Panc1 (cell line): ENCODE measurements at regions not wholly inside any gene's neighbourhood (a gene's known extent, or its start where the extent isn't known, plus 50 kb on each side); places are given as distances from the start of the nearest gene placed in this dataset.

ENCODE experiments used
- ATAC-seq: fragments of 200-7000 bp; cut with Tn5 transposase; 2 replicates; pipeline ENCODE4 v1.9.1; 2020; ENCODE audit warnings: mild to moderate bottlenecking, moderate library complexity
- BruUV-seq: library from RNA; stranded (reverse); fragments of 400-500 nt; replicated peaks from 2 replicates; lab custom pipeline; 2021; lab: Mats Ljungman, UMichigan
- CTCF ChIA-PET: fragments of 300-600 bp; sonication (Branson Sonifier 250); formaldehyde crosslinking; loops from one replicate; lab custom pipeline; 2022; ENCODE audit warnings: antibody characterized with exemption; lab: Charles Lee
- POLR2A ChIA-PET: fragments of 300-600 bp; sonication (Branson Sonifier 250); formaldehyde crosslinking; loops from one replicate; lab custom pipeline; 2022; ENCODE audit warnings: antibody characterized with exemption; lab: Charles Lee
- DNase-seq: peaks from one replicate; pipeline ENCODE4 v3.0.0-alpha.2; 2010; ENCODE audit warnings: low read depth, low spot score
- H3K27ac ChIP-seq: 2 replicates; pipeline ENCODE4 v1.5.1; 2011; ENCODE audit warnings: mild to moderate bottlenecking, low read length, inconsistent platforms
- H3K27me3 ChIP-seq: fragments of 200-500 bp; sonication (Bioruptor generic); 2 replicates; pipeline ENCODE4 v1.6.0; 2014; ENCODE audit warnings: low read length, inconsistent platforms; ENCODE audit not compliant: control insufficient read depth, insufficient read depth
- H3K36me3 ChIP-seq: fragments of 200-500 bp; sonication (Bioruptor generic); 2 replicates; pipeline ENCODE4 v1.5.1; 2014; ENCODE audit warnings: inconsistent platforms, mild to moderate bottlenecking, low read length, moderate library complexity; ENCODE audit not compliant: control insufficient read depth, insufficient read depth
- H3K4me1 ChIP-seq: 2 replicates; pipeline ENCODE4 v1.5.1; 2011; ENCODE audit warnings: inconsistent platforms, mild to moderate bottlenecking, low read length, moderate library complexity; ENCODE audit not compliant: control insufficient read depth, insufficient read depth
- H3K4me3 ChIP-seq, 2 experiments: 2 replicates each; pipeline ENCODE4 v1.5.1; 2011 to 2012; ENCODE audit warnings: low read depth in 2 of 2, low read length in 2 of 2, mild to moderate bottlenecking in 2 of 2, inconsistent platforms in 1 of 2, moderate library complexity in 1 of 2
- H3K9me3 ChIP-seq: fragments of 200-500 bp; sonication (Bioruptor generic); 2 replicates; pipeline ENCODE4 v1.5.1; 2014; ENCODE audit warnings: low read depth, mild to moderate bottlenecking, inconsistent platforms, low read length, moderate library complexity; ENCODE audit not compliant: control insufficient read depth, insufficient read depth
- CTCF ChIP-seq: fragments of 450-650 bp; IDR thresholded peaks from 2 replicates; pipeline ENCODE4 v1.5.1; 2017; ENCODE audit warnings: mild to moderate bottlenecking
- POLR2AphosphoS5 ChIP-seq: IDR thresholded peaks from 2 replicates; pipeline ENCODE4 v1.6.1; 2012; ENCODE audit warnings: mild to moderate bottlenecking, low read depth, low read length, moderate library complexity
- REST ChIP-seq, 2 experiments: IDR thresholded peaks; 2 replicates each; pipeline ENCODE4 v1.6.1; 2011 to 2012; ENCODE audit warnings: low read depth in 2 of 2, control low read depth in 1 of 2, low read length in 1 of 2, mild to moderate bottlenecking in 1 of 2, moderate library complexity in 1 of 2; ENCODE audit not compliant: insufficient read depth in 1 of 2
- SIN3A ChIP-seq: IDR thresholded peaks from 2 replicates; pipeline ENCODE4 v1.6.1; 2012; ENCODE audit warnings: low read depth, mild to moderate bottlenecking, low read length, moderate library complexity, borderline replicate concordance; ENCODE audit not compliant: insufficient read depth
- TCF7L2 ChIP-seq: IDR thresholded peaks from 2 replicates; pipeline ENCODE4 v1.6.1; 2011; ENCODE audit warnings: mild to moderate bottlenecking, low read depth, low read length, inconsistent platforms
- in situ Hi-C: cut with HindIII; loops from 2 replicates; pipeline ENCODE4 v1.10.0; 2016; ENCODE audit warnings: low sequenced_read_pairs, low pct_unique_long_range_greater_than_20kb
- intact Hi-C: fragments of 100-400 bp; cut with micrococcal nuclease; formaldehyde crosslinking; loops from one replicate; pipeline ENCODE4 v1.10.0; 2022; ENCODE audit not compliant: unreplicated experiment

- ChIA-PET CTCF (no interaction called here), POLR2A (no interaction called here)
- Histone ChIP-seq H3K36me3 (no peaks in the 10 kb centered on the region), H3K9me3 (no peaks in the 10 kb centered on the region), H3K4me3 (no peak overlapping the region), H3K4me1 (no peaks in the 10 kb centered on the region), H3K27me3 (no peaks in the 10 kb centered on the region), H3K27ac (no peak overlapping the region)
- BruUV-seq: no TSS peak
- no peak for TF ChIP-seq POLR2AphosphoS5
- TF ChIP-seq SIN3A: no peak
- TF ChIP-seq REST (IDR thresholded peaks at IDR 0.05; ENCODE audit: insufficient read depth in 1 of 2, low read depth in 2 of 2, low read length in 1 of 2): no peak
- TF ChIP-seq CTCF: no peak
- no peak for TF ChIP-seq TCF7L2
- intact Hi-C loops (no loop called here), in situ Hi-C loops (no loop called here)
- DNase-seq (no peak), ATAC-seq (no peak)
These were observed 168.7 kb downstream of the UBE2E3 start for GRCh38 chr2:181149056-181149455.

- no peaks in the 10 kb centered on the region for H3K27me3 ChIP-seq
- H3K4me1 ChIP-seq: no peaks in the 10 kb centered on the region
- no TSS peak for BruUV-seq
- CTCF ChIA-PET: no interaction called here
- H3K27ac ChIP-seq: no peak overlapping the region
- DNase-seq: no peak
- POLR2A ChIA-PET: no interaction called here
- in situ Hi-C loops (no loop called here), intact Hi-C loops (no loop called here)
- no peaks in the 10 kb centered on the region for H3K36me3 ChIP-seq
- peaks cover 2% of the 10 kb centered on the region; the same call in 1 of the 2 replicates for H3K9me3 ChIP-seq
- TF ChIP-seq TCF7L2 (no peak), REST (IDR thresholded peaks at IDR 0.05; ENCODE audit: insufficient read depth in 1 of 2, low read depth in 2 of 2, low read length in 1 of 2) (no peak), CTCF (no peak), POLR2AphosphoS5 (no peak), SIN3A (no peak)
- H3K4me3 ChIP-seq: no peak overlapping the region
- ATAC-seq: no peak
These were observed 171.8 kb downstream of the UBE2E3 start for GRCh38 chr2:181152226-181152625.
